ENCODE measurements at regions not wholly inside any gene's neighbourhood (a gene's known extent, or its start where the extent isn't known, plus 50 kb on each side); places are given as distances from the start of the nearest gene placed in this dataset.
"Not testable (repeated sequence)": the region's sequence is repeated elsewhere in the genome, so short reads cannot be mapped to it uniquely, and the experiment has no call there.

DNA sequence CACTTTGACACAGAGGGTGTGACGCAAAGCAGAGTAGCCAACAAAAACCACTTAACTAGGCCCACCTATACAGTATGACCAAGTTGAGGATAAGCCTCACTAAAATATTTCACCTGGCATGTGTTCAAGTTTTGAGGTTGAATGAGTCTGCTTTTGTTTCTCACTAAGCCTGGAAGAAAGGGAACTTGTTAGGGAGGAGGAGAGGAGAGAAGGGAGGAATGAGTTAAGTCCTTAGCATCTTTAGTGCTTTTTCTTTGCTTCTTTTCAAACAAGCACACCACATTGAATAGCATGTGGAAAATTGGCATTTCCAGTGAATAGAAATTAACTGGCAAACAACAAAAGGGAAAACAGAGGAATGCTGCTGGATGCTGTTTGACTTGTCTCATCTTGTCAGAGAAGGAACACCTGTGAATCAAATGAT lies 461.9 kb downstream of the GJA1 start:
- no peak for DNase-seq (ENCODE audit: low read depth in 4 of 4, low spot score in 3 of 4)

DNA sequence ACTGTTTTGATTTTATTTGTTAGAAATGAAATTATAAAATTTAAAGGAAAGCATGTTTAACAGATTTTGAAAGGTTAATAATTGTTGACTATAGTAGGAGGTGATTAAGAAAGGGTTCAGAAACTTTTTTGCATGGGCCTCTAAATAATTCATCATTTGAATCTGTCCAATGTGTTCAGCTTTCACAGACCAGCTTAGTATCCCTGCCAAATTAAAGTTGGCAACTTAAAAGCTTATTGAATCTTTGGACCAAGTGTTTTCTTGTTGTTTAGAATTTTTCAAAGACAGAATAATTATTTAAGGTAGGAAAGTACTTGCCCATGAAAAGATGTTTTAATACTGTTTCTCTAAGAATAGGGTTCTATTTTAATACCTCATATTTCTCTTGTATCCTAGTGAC lies 466.0 kb downstream of the GJA1 start:
- DNase-seq (ENCODE audit: low read depth in 4 of 4, low spot score in 3 of 4) = no peak

- DNase-seq (ENCODE audit: low read depth in 4 of 4, low spot score in 3 of 4) = no peak
Measured at GRCh38 chr6:121904559-121904958, 469.1 kb downstream of the GJA1 start.

DNA sequence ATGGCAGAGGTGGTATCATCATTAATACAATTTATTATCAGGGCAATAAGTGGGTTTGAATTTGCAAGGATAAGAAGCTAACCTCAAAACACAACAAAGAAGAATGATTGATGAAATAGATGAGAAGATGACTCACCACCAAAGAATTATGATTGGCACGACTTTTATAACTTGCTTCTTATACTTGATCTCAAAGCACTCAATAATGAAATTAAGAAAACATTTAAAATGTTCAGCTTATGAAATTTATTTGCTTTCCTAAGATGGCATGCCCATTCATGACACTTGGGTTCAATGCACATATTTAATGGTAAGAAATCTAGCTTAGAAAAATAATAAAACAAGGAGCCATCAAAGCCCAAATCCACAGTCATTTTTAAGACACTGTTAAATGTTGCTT lies 477.5 kb downstream of the GJA1 start:
- DNase-seq (ENCODE audit: low read depth in 4 of 4, low spot score in 3 of 4) = no peak

DNA sequence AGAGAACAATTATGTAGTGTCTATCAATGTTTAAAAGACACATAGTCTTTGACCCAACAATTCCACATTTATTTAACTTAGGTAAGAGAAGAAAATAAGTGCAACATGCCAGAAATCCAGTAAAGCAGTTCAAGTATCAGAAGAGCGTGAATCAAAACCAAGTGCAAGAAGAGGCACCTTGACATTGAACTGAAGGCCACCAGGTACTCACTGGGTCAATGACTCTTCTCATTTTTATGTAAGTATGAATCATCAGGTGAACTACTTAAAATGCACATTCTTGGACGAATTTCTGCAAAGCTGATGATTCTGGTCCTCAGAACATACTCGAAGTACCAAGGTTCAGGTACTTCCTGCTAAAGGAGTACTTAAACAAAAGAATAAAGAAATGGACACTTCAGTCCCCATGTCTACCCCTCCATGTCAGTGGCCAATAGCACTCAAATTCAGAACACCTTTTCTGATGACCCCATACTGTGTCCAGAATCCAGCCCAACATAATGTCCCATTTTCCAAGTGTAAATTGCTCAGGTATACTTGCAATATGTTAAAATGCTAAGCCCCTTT lies 481.9 kb downstream of the GJA1 start:
- DNase-seq (ENCODE audit: low read depth in 4 of 4, low spot score in 3 of 4) = no peak

- DNase-seq (ENCODE audit: low read depth in 4 of 4, low spot score in 3 of 4) = no peak
Measured at GRCh38 chr6:121917834-121918559, 481.5 kb upstream of the HSF2 start.

GRCh38 chr6:121920616-121921015 lies 478.8 kb upstream of the HSF2 start:
- DNase-seq (ENCODE audit: low read depth in 4 of 4, low spot score in 3 of 4) = no peak

DNA sequence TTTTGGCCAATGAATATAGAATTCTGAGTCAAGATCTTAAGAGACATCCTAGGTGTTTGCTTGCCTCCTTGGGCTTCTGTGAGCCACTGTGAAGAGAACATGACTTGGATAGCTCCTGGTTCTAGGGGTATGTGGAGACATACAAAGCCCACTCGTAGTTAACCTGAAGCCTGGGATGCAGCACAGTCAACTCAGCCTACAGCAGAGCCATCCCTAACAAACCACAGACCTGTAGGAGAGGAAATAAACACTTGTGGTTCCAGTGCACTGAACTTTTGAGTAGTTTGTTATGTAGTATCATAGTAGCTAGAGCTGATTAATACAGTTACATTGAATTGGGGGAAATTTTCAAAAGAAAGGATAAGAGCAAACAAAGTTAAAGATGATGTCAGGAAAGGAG lies 474.4 kb upstream of the HSF2 start:
- no peak for DNase-seq (ENCODE audit: low read depth in 4 of 4, low spot score in 3 of 4)

- DNase-seq (ENCODE audit: low read depth in 4 of 4, low spot score in 3 of 4) = no peak
Measured at GRCh38 chr6:121925534-121926255, 473.8 kb upstream of the HSF2 start.

GRCh38 chr6:121929301-121929700 lies 470.2 kb upstream of the HSF2 start:
- DNase-seq (ENCODE audit: low read depth in 4 of 4, low spot score in 3 of 4) = no peak

- DNase-seq (ENCODE audit: low read depth in 4 of 4, low spot score in 3 of 4) = peak; percentile 40 to 68 (median 55)
Measured at GRCh38 chr6:121932076-121932991, 467.1 kb upstream of the HSF2 start.

GRCh38 chr6:121934451-121934850 lies 465.0 kb upstream of the HSF2 start:
- no peak for DNase-seq (ENCODE audit: low read depth in 4 of 4, low spot score in 3 of 4)

- DNase-seq (ENCODE audit: low read depth in 4 of 4, low spot score in 3 of 4) = no peak
Measured at GRCh38 chr6:121940728-121941127, 458.7 kb upstream of the HSF2 start.

DNA sequence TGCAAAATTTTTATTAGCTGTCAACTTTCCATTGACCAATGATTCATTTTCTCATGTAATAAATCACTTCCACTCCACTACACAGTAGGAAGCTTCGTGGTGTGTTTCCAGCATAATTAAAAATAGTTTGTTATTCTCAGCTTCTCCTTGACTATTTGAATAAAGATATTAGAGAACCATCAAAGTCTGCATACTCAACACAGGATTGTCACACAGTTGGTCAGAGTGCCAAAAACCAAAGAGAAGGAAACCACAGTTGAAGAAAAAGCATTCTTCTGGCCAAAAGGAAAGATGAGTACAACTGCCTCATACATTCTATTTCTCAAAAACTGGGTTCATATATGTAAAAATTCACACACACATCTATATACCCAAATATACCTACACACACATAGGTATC lies 455.1 kb upstream of the HSF2 start:
- no peak for DNase-seq (ENCODE audit: low read depth in 4 of 4, low spot score in 3 of 4)

GRCh38 chr6:121951123-121951522 lies 448.3 kb upstream of the HSF2 start:
- no peak for DNase-seq (ENCODE audit: low read depth in 4 of 4, low spot score in 3 of 4)

DNA sequence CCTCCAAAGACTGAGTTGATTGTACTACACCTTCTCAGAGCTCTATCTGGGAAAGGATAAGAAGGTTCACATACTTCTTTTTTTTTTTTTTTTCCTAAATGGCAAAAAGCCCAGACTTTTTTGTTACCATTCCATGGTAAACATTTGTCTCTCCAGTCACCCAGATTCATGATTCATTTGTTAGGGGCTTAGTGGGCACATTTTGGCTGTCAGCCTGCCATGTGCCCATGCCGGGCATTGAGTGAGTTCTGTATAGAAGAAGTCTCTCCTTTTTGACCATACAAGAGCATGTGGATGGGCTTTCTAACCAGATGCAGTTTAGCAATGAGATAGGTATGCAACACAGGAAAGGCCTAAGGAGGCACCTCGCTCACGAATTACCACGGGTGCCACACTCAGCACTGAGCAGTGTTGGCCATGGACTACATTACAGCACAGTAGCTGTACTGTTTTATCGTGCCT lies 447.5 kb upstream of the HSF2 start:
- DNase-seq (ENCODE audit: low read depth in 4 of 4, low spot score in 3 of 4) = no peak

DNA sequence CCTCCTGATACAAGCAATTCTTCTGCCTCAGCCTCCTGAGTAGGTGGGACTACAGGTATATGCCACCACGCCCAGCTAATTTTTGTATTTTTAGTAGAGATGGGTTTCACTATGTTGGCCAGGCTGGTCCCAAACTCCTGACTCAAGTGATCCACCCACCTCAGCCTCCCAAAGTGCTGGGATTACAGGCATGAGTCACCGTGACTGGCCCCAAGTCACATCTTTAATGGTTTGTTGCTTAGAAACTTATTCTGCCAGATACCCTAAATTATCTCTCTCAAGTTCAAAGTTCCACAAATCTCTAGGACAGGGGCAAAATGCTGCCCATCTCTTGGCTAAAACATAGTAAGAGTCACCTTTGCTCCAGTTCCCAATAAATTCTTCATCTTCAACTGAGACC lies 444.1 kb upstream of the HSF2 start:
- DNase-seq (ENCODE audit: low read depth in 4 of 4, low spot score in 3 of 4) = not testable (repeated sequence)

DNA sequence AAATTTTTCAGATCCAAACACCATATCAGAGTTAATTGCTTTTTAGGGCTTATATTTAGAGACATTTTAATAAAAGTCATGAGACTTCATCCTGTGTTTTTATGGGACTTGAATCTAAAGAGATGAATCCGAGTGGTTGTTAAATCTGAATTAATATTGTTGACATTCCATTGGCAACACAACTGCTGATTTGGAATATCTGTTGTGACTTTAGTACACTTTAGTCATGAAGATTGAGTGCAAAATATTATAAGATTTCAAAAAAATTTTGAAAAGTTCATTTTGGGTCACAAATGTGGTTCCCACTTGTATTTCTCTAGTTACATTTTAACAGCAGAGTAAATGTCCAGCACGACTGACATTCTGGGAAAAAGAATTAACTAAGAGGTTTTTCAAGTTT lies 442.7 kb upstream of the HSF2 start:
- DNase-seq (ENCODE audit: low read depth in 4 of 4, low spot score in 3 of 4) = no peak

GRCh38 chr6:121959501-121959900 lies 440.0 kb upstream of the HSF2 start:
- DNase-seq (ENCODE audit: low read depth in 4 of 4, low spot score in 3 of 4) = no peak

- DNase-seq (ENCODE audit: low read depth in 4 of 4, low spot score in 3 of 4) = no peak
Measured at GRCh38 chr6:121961619-121962125, 437.8 kb upstream of the HSF2 start.

DNA sequence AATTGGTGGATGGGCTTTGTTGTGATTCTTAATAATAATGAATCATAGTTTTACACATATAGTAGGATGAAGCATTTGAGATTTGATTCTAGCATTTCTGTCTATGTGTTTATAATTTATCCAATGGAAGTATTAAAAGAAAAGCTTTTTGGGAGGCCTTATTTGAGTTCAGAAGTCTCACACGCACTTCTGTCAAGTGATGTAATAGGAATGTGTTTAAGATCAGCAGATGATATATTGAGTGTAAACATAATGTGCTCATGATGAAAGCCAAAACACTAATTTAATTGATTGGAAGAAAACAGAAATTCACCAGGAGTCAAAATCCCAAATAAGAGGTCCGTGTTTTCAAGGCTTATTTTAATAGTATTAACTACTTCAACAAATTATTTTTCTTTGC lies 435.6 kb upstream of the HSF2 start:
- no peak for DNase-seq (ENCODE audit: low read depth in 4 of 4, low spot score in 3 of 4)

Data from left renal pelvis (tissue), 4 donors.